T-cell (primary cell): ENCODE measurements at regions not wholly inside any gene's neighbourhood (a gene's known extent, or its start where the extent isn't known, plus 50 kb on each side); places are given as distances from the start of the nearest gene placed in this dataset.

Experiments used
- ATAC-seq, 4 experiments: fragments of 200-7000 bp in 3 of 4; fragments of 150-1000 bp in 1 of 4; cut with Tn5 transposase; replicated peaks in 1 of 4; 1 replicate in 3 of 4; 2 replicates in 1 of 4; pipeline ENCODE4 v1.10.0; 2021; ENCODE audit warnings: moderate library complexity in 3 of 4, mild to moderate bottlenecking in 2 of 4, moderate number of reproducible peaks in 1 of 4
- CTCF ChIA-PET, 2 donors: fragments of 300-600 bp; sonication (Branson Sonifier 250); formaldehyde crosslinking; loops; one replicate each; lab custom pipeline; 2022; ENCODE audit warnings: antibody characterized with exemption in 2 of 2; lab: Charles Lee
- POLR2A ChIA-PET, 2 donors: fragments of 300-600 bp; sonication (Branson Sonifier 250); formaldehyde crosslinking; loops; one replicate each; lab custom pipeline; 2022; ENCODE audit warnings: antibody characterized with exemption in 2 of 2; lab: Charles Lee
- DNase-seq, 35 experiments: peaks; one replicate each; pipeline versions ENCODE4 v3.0.0 to v3.0.0-alpha.2; 2013 to 2023
- H3K27ac ChIP-seq: one replicate; pipeline ENCODE4 v1.5.1; 2013; ENCODE audit warnings: low read length
- H3K27me3 ChIP-seq, 2 experiments: replicated peaks in 1 of 2; 1 replicate in 1 of 2; 2 replicates in 1 of 2; pipeline versions ENCODE4 v1.6.1 to v1.7.0; 2013; ENCODE audit warnings: low read length in 1 of 2, mixed read lengths in 1 of 2; ENCODE audit not compliant: control insufficient read depth in 2 of 2, insufficient read depth in 2 of 2; ENCODE audit errors: extremely low read depth in 1 of 2
- H3K36me3 ChIP-seq, 2 donors: 1 replicate in 1 of 2; 2 replicates in 1 of 2; pipeline versions ENCODE4 v1.6.1 to v1.7.0; 2013; ENCODE audit warnings: low read length in 1 of 2; ENCODE audit not compliant: control insufficient read depth in 2 of 2, insufficient read depth in 1 of 2; ENCODE audit errors: extremely low read depth in 1 of 2
- H3K4me1 ChIP-seq, 2 experiments: 1 replicate in 1 of 2; 2 replicates in 1 of 2; pipeline versions ENCODE4 v1.6.1 to v1.7.0; 2013; ENCODE audit warnings: low read length in 2 of 2, mixed read lengths in 1 of 2; ENCODE audit not compliant: insufficient read depth in 2 of 2, control insufficient read depth in 1 of 2; ENCODE audit errors: extremely low read depth in 1 of 2
- H3K4me3 ChIP-seq, 2 donors: 1 replicate in 1 of 2; 2 replicates in 1 of 2; pipeline versions ENCODE4 v1.5.1 to v1.7.0; 2013; ENCODE audit warnings: mild to moderate bottlenecking in 2 of 2, low read length in 1 of 2, moderate library complexity in 1 of 2; ENCODE audit not compliant: control insufficient read depth in 1 of 2; ENCODE audit errors: extremely low read depth in 1 of 2
- H3K9me3 ChIP-seq: 2 replicates; pipeline ENCODE4 v1.7.0; 2013
- H3K27ac Mint-ChIP-seq, 2 donors: one replicate each; pipeline ENCODE4 v1.8.0; 2020 to 2021; ENCODE audit warnings: mild to moderate bottlenecking in 2 of 2, mixed read lengths in 2 of 2
- H3K27me3 Mint-ChIP-seq, 2 donors: one replicate each; pipeline ENCODE4 v1.8.0; 2021 to 2022; ENCODE audit warnings: mixed read lengths in 2 of 2
- H3K36me3 Mint-ChIP-seq: one replicate; pipeline ENCODE4 v1.8.0; 2021; ENCODE audit warnings: mixed read lengths
- H3K4me1 Mint-ChIP-seq, 3 donors: one replicate each; pipeline ENCODE4 v1.8.0; 2020 to 2022; ENCODE audit warnings: mixed read lengths in 3 of 3, mild to moderate bottlenecking in 1 of 3
- H3K4me3 Mint-ChIP-seq, 3 donors: one replicate each; pipeline ENCODE4 v1.8.0; 2020 to 2022; ENCODE audit warnings: mild to moderate bottlenecking in 3 of 3, mixed read lengths in 3 of 3, moderate library complexity in 3 of 3
- H3K9me3 Mint-ChIP-seq, 3 donors: one replicate each; pipeline ENCODE4 v1.8.0; 2020 to 2022; ENCODE audit warnings: mixed read lengths in 3 of 3
- WGBS: methylation state at CpG from one replicate; pipeline ENCODE4 v1.1.5; 2013; ENCODE audit warnings: missing lambda C conversion rate; ENCODE audit not compliant: insufficient coverage; 5-methylcytosine and 5-hydroxymethylcytosine counted together

DNA sequence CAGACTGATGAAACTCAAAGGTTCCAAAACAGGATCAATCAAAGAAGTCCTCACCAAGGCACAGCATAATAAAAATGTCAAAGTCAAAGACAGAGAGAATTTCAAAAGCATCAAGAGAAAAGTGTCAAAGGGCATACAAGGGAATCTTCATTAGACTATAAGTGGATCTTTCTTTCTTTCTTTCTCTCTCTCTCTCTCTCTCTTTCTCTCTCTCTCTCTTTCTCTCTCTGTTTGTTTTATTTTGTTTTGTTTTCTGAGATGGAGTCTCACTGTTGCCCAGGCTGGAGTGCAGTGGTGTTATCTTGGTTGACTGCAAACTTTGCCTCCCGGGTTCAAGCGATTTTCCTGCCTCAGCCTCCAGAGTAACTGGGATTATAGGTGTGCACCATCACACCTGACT lies 148.3 kb upstream of the CD180 start:
- H3K4me1 Mint-ChIP-seq = peaks cover 2 to 5% (median 4%) of the 10 kb centered on the region in 3 donors
- no peak overlapping the region for H3K4me3 Mint-ChIP-seq
- CTCF ChIA-PET = no interaction called here
- Histone ChIP-seq H3K27me3 (peaks cover 0 to 3% of the 10 kb centered on the region in 2 experiments), H3K9me3 (peaks cover 2% of the 10 kb centered on the region), H3K27ac (no peak overlapping the region), H3K36me3 (no peaks in the 10 kb centered on the region), H3K4me1 (peaks cover 0 to under 1% of the 10 kb centered on the region in 2 experiments), H3K4me3 (no peak overlapping the region)
- H3K27ac Mint-ChIP-seq = no peak overlapping the region
- peaks cover 9% of the 10 kb centered on the region for H3K36me3 Mint-ChIP-seq
- peaks cover 4 to 16% (median 11%) of the 10 kb centered on the region in 3 donors for H3K9me3 Mint-ChIP-seq
- no peak for ATAC-seq
- POLR2A ChIA-PET = interaction anchor here in 1 of 2 donors (0.5 kb wide), 1 partner anchor 1634 kb away, joined by 3 read pairs; no protein-coding TSS in a partner anchor
- H3K27me3 Mint-ChIP-seq = peaks cover 0 to 3% of the 10 kb centered on the region in 2 donors
- no peak for DNase-seq
- WGBS = no CpG with 5 or more reads among the region's 2 CpGs

DNA sequence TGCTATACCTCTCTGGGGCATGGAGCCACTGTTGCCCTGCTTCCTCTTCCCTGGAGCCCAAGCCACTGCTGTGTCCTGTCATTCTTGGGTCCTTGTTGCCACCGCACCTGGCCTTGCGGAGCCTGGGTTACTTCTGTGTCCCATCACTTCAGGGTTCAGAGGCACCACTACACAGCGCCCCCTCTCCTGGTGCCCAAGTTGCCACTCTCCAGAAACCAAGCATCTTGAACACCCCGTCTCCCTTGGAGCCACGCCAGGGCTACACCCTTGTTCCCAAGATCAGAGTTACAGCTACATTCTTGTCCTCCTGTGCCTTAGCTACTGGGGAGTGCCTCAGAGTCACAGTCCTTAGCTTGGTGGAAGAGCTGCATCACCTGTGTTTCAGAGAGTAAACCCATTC lies 147.2 kb upstream of the CD180 start:
- H3K27ac ChIP-seq = no peak overlapping the region

DNA sequence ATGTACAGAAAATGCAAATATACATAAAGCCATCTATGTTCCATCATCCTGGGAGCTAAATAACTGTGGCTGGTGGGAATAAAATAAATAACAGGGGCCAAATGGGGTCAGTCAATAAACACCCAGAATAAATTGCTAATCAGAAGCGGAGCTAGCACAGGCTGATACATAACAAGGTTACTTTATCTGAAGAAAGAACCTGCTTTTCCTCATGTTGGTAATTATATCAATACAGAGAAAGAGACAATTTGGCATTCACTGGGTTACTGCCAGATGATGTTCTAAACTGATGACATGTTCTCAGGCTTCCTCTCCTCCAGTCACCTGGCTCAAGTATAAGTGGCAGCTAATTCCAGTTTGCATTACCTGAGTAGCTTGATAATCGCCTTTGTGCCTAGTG lies 144.9 kb upstream of the CD180 start:
- Histone ChIP-seq H3K4me1 (no peaks in the 10 kb centered on the region), H3K4me3 (no peak overlapping the region), H3K36me3 (no peaks in the 10 kb centered on the region), H3K9me3 (peaks cover 2% of the 10 kb centered on the region), H3K27me3 (peaks cover 0 to 3% of the 10 kb centered on the region in 2 experiments), H3K27ac (no peak overlapping the region)
- POLR2A ChIA-PET = interaction anchor here in 1 of 2 donors (0.6 kb wide), 1 partner anchor 36 kb away, joined by 3 read pairs; no protein-coding TSS in a partner anchor
- CTCF ChIA-PET = interaction anchor here (0.6 to 1.3 kb wide), 2 partner anchors 10 to 96 kb away, joined by 3 read pairs; no protein-coding TSS in a partner anchor
- DNase-seq (no peak), ATAC-seq (no peak)
- Mint-ChIP-seq H3K4me1 (no peaks in the 10 kb centered on the region), H3K27me3 (peaks cover 3 to 5% of the 10 kb centered on the region in 2 donors), H3K9me3 (peaks cover 4 to 16% (median 11%) of the 10 kb centered on the region in 3 donors), H3K27ac (no peak overlapping the region), H3K4me3 (no peak overlapping the region), H3K36me3 (peaks cover 9% of the 10 kb centered on the region)
- no CpG with 5 or more reads among the region's 2 CpGs for WGBS

More for the DNA sequence above, 147.2 kb upstream of the CD180 start:
- Histone ChIP-seq H3K27me3 (peaks cover 0 to 3% of the 10 kb centered on the region in 2 experiments), H3K4me1 (no peaks in the 10 kb centered on the region), H3K36me3 (no peaks in the 10 kb centered on the region), H3K9me3 (peaks cover 2% of the 10 kb centered on the region), H3K4me3 (no peak overlapping the region)
- H3K36me3 Mint-ChIP-seq = peaks cover 9% of the 10 kb centered on the region
- no peaks in the 10 kb centered on the region for H3K4me1 Mint-ChIP-seq
- ATAC-seq = no peak
- H3K9me3 Mint-ChIP-seq = peaks cover 4 to 16% (median 11%) of the 10 kb centered on the region in 3 donors
- H3K27me3 Mint-ChIP-seq = peaks cover 3 to 5% of the 10 kb centered on the region in 2 donors
- ChIA-PET POLR2A (no interaction called here), CTCF (no interaction called here)
- H3K4me3 Mint-ChIP-seq = no peak overlapping the region
- no peak for DNase-seq
- H3K27ac Mint-ChIP-seq = no peak overlapping the region
- 95% methylated on average over 5 of the region's 5 CpGs for WGBS

DNA sequence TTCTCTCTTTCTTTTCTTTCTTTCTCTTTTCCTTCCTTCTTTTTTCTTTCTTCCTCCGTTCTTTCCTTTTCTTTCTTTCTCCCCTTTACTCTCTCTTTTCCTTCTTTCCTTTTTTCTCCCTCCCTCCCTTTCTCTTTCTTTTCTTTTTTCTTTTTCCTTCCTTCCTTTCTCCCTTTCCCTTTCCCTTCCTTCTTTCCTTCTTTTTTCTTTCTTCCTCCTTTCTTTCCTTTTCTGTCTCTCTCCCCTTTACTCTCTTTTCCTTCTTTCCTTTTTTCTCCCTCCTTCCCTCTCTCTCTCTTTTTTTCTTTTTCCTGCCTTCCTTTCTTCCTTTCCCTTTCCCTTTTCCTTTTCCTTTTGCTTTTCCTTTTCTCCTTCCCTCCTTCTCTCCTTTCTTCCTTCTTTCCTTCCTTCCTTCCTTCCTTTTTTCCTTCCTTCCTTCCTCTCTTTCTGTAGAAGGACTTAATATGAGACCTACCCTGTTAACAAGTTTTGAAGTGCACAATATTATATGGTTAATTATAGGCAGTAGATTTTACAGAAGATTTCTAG lies 142.7 kb upstream of the CD180 start:
- Mint-ChIP-seq H3K4me1 (no peaks in the 10 kb centered on the region), H3K36me3 (peaks cover 9% of the 10 kb centered on the region), H3K9me3 (peaks cover under 1 to 5% (median 3%) of the 10 kb centered on the region in 3 donors), H3K27me3 (peaks cover 4 to 5% of the 10 kb centered on the region in 2 donors), H3K27ac (no peak overlapping the region), H3K4me3 (no peak overlapping the region)
- Histone ChIP-seq H3K36me3 (no peaks in the 10 kb centered on the region), H3K27me3 (no peaks in the 10 kb centered on the region), H3K9me3 (no peaks in the 10 kb centered on the region), H3K4me3 (no peak overlapping the region), H3K27ac (no peak overlapping the region), H3K4me1 (no peaks in the 10 kb centered on the region)
- WGBS = 100% methylated on average over 1 of the region's 1 CpG
- ChIA-PET CTCF (no interaction called here), POLR2A (no interaction called here)
- DNase-seq (no peak), ATAC-seq (no peak)

DNA sequence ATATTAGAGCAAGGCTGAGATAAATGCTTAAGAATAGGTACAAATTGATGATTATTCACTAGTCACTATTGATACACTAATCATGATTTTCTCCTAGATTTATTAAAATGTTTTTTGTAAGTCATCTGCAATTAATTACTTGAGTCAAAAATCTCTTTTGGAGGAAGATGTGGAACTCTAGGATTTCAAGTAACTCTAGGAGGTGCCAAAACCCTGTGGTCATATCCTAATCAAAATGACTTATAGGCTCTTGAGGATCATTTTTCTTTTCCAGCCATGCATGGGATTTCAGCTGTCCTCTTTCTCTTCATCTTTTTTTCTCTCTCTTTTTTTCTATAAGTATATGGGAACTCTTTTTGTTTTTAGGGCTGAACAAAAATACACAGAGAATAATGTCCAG lies 141.8 kb upstream of the CD180 start:
- Mint-ChIP-seq H3K36me3 (peaks cover 3% of the 10 kb centered on the region), H3K27me3 (peaks cover 4 to 5% of the 10 kb centered on the region in 2 donors), H3K9me3 (no peaks in the 10 kb centered on the region), H3K4me1 (no peaks in the 10 kb centered on the region), H3K27ac (no peak overlapping the region), H3K4me3 (no peak overlapping the region)
- Histone ChIP-seq H3K9me3 (no peaks in the 10 kb centered on the region), H3K36me3 (no peaks in the 10 kb centered on the region), H3K4me1 (no peaks in the 10 kb centered on the region), H3K4me3 (no peak overlapping the region), H3K27ac (no peak overlapping the region), H3K27me3 (no peaks in the 10 kb centered on the region)
- no peak for DNase-seq
- CTCF ChIA-PET = no interaction called here
- ATAC-seq = no peak
- POLR2A ChIA-PET = no interaction called here

DNA sequence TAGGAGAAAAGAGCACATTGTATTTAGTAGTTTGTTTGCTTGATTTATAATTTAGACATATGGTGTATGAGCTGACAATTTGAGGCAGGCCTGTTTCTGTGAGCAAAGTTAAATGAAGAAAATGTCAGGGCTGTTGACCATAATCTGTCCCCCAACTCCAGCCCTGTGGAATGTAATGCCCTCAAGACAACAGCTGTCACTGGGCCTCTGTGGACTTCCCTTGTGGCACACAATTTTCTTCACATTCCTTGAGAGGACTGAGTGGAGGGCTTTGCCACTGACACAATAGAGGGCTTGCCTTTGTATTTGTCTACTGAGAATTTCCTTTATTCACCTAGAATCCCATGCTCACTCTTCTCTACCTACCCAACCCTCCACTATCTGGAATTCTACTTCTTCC lies 141.2 kb upstream of the CD180 start:
- POLR2A ChIA-PET = no interaction called here
- DNase-seq (no peak), ATAC-seq (no peak)
- Mint-ChIP-seq H3K36me3 (no peaks in the 10 kb centered on the region), H3K27me3 (peaks cover 4 to 5% of the 10 kb centered on the region in 2 donors), H3K4me1 (no peaks in the 10 kb centered on the region), H3K4me3 (no peak overlapping the region), H3K9me3 (peaks cover 0 to 4% (median 2%) of the 10 kb centered on the region in 3 donors), H3K27ac (no peak overlapping the region)
- no peak overlapping the region for H3K27ac ChIP-seq
- no peaks in the 10 kb centered on the region for H3K27me3 ChIP-seq
- H3K9me3 ChIP-seq = no peaks in the 10 kb centered on the region
- no peaks in the 10 kb centered on the region for H3K36me3 ChIP-seq
- no peaks in the 10 kb centered on the region for H3K4me1 ChIP-seq
- H3K4me3 ChIP-seq = no peak overlapping the region
- CTCF ChIA-PET = no interaction called here
